Mammary epithelial cell (primary cell): ENCODE measurements at regions not wholly inside any gene's neighbourhood (a gene's known extent, or its start where the extent isn't known, plus 50 kb on each side); places are given as distances from the start of the nearest gene placed in this dataset.

Experiments
- CTCF ChIP-seq, 2 donors: IDR thresholded peaks in 1 of 2; conservative IDR thresholded peaks in 1 of 2; 2 replicates each; pipeline ENCODE4 v1.5.1; 2011 to 2012; ENCODE audit warnings: inconsistent platforms in 2 of 2, low read length in 2 of 2, mild to moderate bottlenecking in 2 of 2, control low read depth in 1 of 2, low read depth in 1 of 2; ENCODE audit not compliant: insufficient read depth in 1 of 2; ENCODE audit errors: extremely low read depth in 1 of 2
- EZH2 ChIP-seq: IDR thresholded peaks from 2 replicates; pipeline ENCODE4 v1.6.1; 2012; ENCODE audit warnings: low read length, inconsistent platforms, borderline replicate concordance

GRCh38 chr1:83573776-83574175, 425.2 kb downstream of the TTLL7 start:
- TF ChIP-seq CTCF (conservative IDR thresholded peaks at IDR 0.05 in 1 of 2, IDR thresholded peaks at IDR 0.05 in 1 of 2; ENCODE audit: extremely low read depth in 1 of 2, insufficient read depth in 1 of 2, low read depth in 1 of 2, low read length in 2 of 2) (no peak), EZH2 (no peak)
